Testis (tissue), 2 donors: ENCODE measurements at regions not wholly inside any gene's neighbourhood (a gene's known extent, or its start where the extent isn't known, plus 50 kb on each side); places are given as distances from the start of the nearest gene placed in this dataset.

Experiments
- CTCF ChIP-seq, 3 experiments: fragments of 450-650 bp in 2 of 3; fragments of 200-600 bp in 1 of 3; sonication (generic) in 1 of 3; IDR thresholded peaks; one replicate each; pipeline ENCODE4 v1.5.1; 2016 to 2019; ENCODE audit warnings: antibody characterized with exemption in 3 of 3, mild to moderate bottlenecking in 2 of 3, moderate library complexity in 1 of 3
- POLR2A ChIP-seq: fragments of 450-650 bp; IDR thresholded peaks from one replicate; pipeline ENCODE4 v1.6.1; 2017; ENCODE audit warnings: antibody characterized with exemption, mild to moderate bottlenecking, moderate library complexity

DNA sequence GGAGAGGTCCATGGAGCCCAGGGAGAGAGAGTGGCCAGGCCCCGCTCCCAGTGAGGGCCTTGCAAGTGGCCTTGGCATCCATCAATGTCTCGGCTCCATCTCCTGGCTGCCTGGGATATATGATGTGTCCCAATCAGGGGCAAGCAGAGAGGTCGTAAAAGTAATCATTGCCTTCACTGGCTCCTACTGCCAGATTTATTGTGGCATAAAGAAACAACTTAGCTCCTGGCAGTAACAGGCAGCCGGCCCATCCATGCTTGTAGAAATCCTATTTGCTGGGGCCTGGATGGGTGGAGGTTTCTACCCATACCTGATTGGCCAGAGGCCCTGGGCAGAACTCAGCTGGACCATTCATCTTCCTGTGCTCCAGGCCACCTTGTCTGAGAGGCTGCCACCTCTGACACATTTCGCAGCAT, 272.6 kb downstream of the MATN1 start:
- no peak for TF ChIP-seq POLR2A
- no peak for TF ChIP-seq CTCF (IDR thresholded peaks at IDR 0.05)
